Breast epithelium (tissue), 4 donors: ENCODE measurements at regions not wholly inside any gene's neighbourhood (a gene's known extent, or its start where the extent isn't known, plus 50 kb on each side); places are given as distances from the start of the nearest gene placed in this dataset.

Source experiments
- DNase-seq, 2 donors: peaks; one replicate each; pipeline ENCODE4 v3.0.0-alpha.2; 2019; ENCODE audit warnings: low spot score in 2 of 2
- H3K27ac ChIP-seq, 2 donors: fragments of 200-600 bp; sonication (generic) in 1 of 2; one replicate each; pipeline ENCODE4 v1.5.1; 2016 to 2019; ENCODE audit warnings: mild to moderate bottlenecking in 1 of 2
- H3K27me3 ChIP-seq, 2 donors: fragments of 200-600 bp; sonication (generic) in 1 of 2; one replicate each; pipeline versions ENCODE4 v1.5.1 to v1.6.0; 2017 to 2019; ENCODE audit warnings: control low read depth in 1 of 2, mild to moderate bottlenecking in 1 of 2
- H3K36me3 ChIP-seq: fragments of 200-600 bp; one replicate; pipeline ENCODE4 v1.5.1; 2019
- H3K4me1 ChIP-seq, 2 donors: fragments of 200-600 bp; sonication (generic); one replicate each; pipeline ENCODE4 v1.5.1; 2016 to 2019; ENCODE audit warnings: control low read depth in 1 of 2
- H3K4me3 ChIP-seq, 3 donors: fragments of 200-600 bp; sonication (generic); 1 replicate in 2 of 3; 2 replicates in 1 of 3; pipeline ENCODE4 v1.5.1; 2016 to 2019; ENCODE audit warnings: mild to moderate bottlenecking in 3 of 3, moderate library complexity in 2 of 3
- H3K9me3 ChIP-seq, 2 donors: fragments of 200-600 bp; sonication (generic) in 1 of 2; one replicate each; pipeline ENCODE4 v1.5.1; 2016 to 2019; ENCODE audit warnings: control low read depth in 1 of 2
- POLR2A ChIP-seq: fragments of 450-650 bp; IDR thresholded peaks from one replicate; pipeline ENCODE4 v1.6.1; 2016; ENCODE audit warnings: antibody characterized with exemption, mild to moderate bottlenecking, moderate library complexity
- POLR2AphosphoS5 ChIP-seq, 3 donors: sonication (generic); formaldehyde crosslinking; IDR thresholded peaks; one replicate each; pipeline ENCODE4 v1.6.1; 2017; ENCODE audit warnings: antibody characterized with exemption in 3 of 3
- intact Hi-C: fragments of 100-400 bp; cut with DNase I; formaldehyde crosslinking; loops from one replicate; pipeline ENCODE4 v1.15.1; 2023; ENCODE audit warnings: low total_unique reads
- TF ChIP-seq, protein P1 (sequence below), 3 donors: fragments of 450-650 bp; IDR thresholded peaks; one replicate each; pipeline ENCODE4 v1.5.1; 2016 to 2017; ENCODE audit warnings: antibody characterized with exemption in 3 of 3, mild to moderate bottlenecking in 3 of 3, moderate library complexity in 3 of 3

- Histone ChIP-seq H3K27me3 (no peaks in the 10 kb centered on the region), H3K36me3 (no peaks in the 10 kb centered on the region), H3K9me3 (no peaks in the 10 kb centered on the region), H3K4me3 (no peak overlapping the region), H3K27ac (no peak overlapping the region), H3K4me1 (no peaks in the 10 kb centered on the region)
- no peak for DNase-seq
- intact Hi-C loops, result no loop called here
- TF ChIP-seq POLR2A (no peak), POLR2AphosphoS5 (IDR thresholded peaks at IDR 0.05) (no peak)
- TF ChIP-seq, protein P1, sequence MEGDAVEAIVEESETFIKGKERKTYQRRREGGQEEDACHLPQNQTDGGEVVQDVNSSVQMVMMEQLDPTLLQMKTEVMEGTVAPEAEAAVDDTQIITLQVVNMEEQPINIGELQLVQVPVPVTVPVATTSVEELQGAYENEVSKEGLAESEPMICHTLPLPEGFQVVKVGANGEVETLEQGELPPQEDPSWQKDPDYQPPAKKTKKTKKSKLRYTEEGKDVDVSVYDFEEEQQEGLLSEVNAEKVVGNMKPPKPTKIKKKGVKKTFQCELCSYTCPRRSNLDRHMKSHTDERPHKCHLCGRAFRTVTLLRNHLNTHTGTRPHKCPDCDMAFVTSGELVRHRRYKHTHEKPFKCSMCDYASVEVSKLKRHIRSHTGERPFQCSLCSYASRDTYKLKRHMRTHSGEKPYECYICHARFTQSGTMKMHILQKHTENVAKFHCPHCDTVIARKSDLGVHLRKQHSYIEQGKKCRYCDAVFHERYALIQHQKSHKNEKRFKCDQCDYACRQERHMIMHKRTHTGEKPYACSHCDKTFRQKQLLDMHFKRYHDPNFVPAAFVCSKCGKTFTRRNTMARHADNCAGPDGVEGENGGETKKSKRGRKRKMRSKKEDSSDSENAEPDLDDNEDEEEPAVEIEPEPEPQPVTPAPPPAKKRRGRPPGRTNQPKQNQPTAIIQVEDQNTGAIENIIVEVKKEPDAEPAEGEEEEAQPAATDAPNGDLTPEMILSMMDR (IDR thresholded peaks at IDR 0.05), result no peak
Observed at GRCh38 chr11:129720156-129720555, 95.5 kb upstream of the TMEM45B start.

DNA sequence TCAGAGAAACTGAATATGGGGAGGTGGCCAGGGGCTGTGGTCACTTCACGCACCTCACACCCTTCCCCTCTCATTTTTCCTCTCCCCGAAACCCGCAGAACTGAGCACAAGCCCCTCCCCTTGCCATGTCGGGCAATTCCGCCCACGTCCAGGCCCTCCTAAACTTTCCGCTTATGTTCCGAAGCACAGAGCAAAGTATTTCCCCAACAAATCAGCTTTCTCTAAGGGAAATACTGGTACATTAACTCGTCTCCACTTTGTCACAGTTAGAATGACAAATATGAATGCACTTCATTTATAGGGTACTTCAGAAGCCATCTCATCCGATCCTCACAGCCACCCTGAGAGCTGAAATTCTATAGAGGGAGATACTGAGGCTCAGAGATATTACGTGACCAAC is 94.7 kb upstream of the TMEM45B start:
- Histone ChIP-seq H3K27ac (no peak overlapping the region), H3K4me3 (no peak overlapping the region), H3K4me1 (no peaks in the 10 kb centered on the region), H3K27me3 (no peaks in the 10 kb centered on the region), H3K36me3 (no peaks in the 10 kb centered on the region), H3K9me3 (no peaks in the 10 kb centered on the region)
- intact Hi-C loops, result no loop called here
- TF ChIP-seq, protein P1 (IDR thresholded peaks at IDR 0.05), result no peak
- TF ChIP-seq POLR2AphosphoS5 (IDR thresholded peaks at IDR 0.05) (no peak), POLR2A (no peak)
- peak in 1 of 2 donors; percentile 12 for DNase-seq

- no peak for DNase-seq
Observed at GRCh38 chr11:129721685-129722084, 94.0 kb upstream of the TMEM45B start.

GRCh38 chr11:129722529-129722928 is 93.1 kb upstream of the TMEM45B start:
- intact Hi-C loops, result no loop called here
- TF ChIP-seq, protein P1 (IDR thresholded peaks at IDR 0.05), result no peak
- no peak for TF ChIP-seq POLR2A
- no peak for TF ChIP-seq POLR2AphosphoS5 (IDR thresholded peaks at IDR 0.05)
- no peaks in the 10 kb centered on the region for H3K36me3 ChIP-seq

More at GRCh38 chr11:129721685-129722084, 94.0 kb upstream of the TMEM45B start:
- intact Hi-C loops, result no loop called here
- no peak overlapping the region for H3K4me3 ChIP-seq
- no peaks in the 10 kb centered on the region for H3K27me3 ChIP-seq
- no peaks in the 10 kb centered on the region for H3K9me3 ChIP-seq
- no peak overlapping the region for H3K27ac ChIP-seq
- TF ChIP-seq, protein P1 (IDR thresholded peaks at IDR 0.05), result no peak
- TF ChIP-seq POLR2A (no peak), POLR2AphosphoS5 (IDR thresholded peaks at IDR 0.05) (no peak)
- no peaks in the 10 kb centered on the region for H3K36me3 ChIP-seq
- no peaks in the 10 kb centered on the region for H3K4me1 ChIP-seq

GRCh38 chr11:129723146-129723760 is 92.4 kb upstream of the TMEM45B start:
- no peaks in the 10 kb centered on the region for H3K27me3 ChIP-seq
- DNase-seq, result no peak
- no peak overlapping the region for H3K4me3 ChIP-seq
- TF ChIP-seq POLR2AphosphoS5 (IDR thresholded peaks at IDR 0.05), result no peak
- no peak overlapping the region for H3K27ac ChIP-seq
- H3K9me3 ChIP-seq, result no peaks in the 10 kb centered on the region
- H3K36me3 ChIP-seq, result no peaks in the 10 kb centered on the region
- no peaks in the 10 kb centered on the region for H3K4me1 ChIP-seq
- intact Hi-C loops, result no loop called here

More at GRCh38 chr11:129722529-129722928, 93.1 kb upstream of the TMEM45B start:
- DNase-seq, result no peak
- H3K9me3 ChIP-seq, result no peaks in the 10 kb centered on the region
- H3K27me3 ChIP-seq, result no peaks in the 10 kb centered on the region
- H3K27ac ChIP-seq, result no peak overlapping the region
- no peak overlapping the region for H3K4me3 ChIP-seq
- no peaks in the 10 kb centered on the region for H3K4me1 ChIP-seq

DNA sequence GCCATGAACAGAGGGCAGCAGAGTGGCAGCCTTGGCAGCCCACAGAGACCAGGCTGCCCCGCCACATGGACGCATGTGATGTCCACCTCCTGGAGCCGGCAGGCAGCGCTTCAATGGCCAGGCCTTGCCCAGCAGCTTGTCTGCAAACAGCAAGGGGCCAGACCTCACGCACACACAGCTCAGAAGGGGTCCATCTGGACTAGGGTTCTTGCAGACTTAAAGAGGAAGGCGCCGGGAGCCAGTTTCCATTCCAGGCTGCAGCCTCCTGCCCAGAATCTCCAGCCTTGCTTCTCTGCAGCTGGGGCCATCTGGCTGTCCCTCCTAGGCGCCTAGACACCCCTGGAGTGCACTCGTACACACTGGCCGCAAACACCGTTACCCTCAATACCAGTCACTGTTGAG is 91.9 kb upstream of the TMEM45B start:
- peak in 1 of 2 donors; percentile 43 for DNase-seq
- H3K9me3 ChIP-seq, result no peaks in the 10 kb centered on the region
- no peaks in the 10 kb centered on the region for H3K36me3 ChIP-seq
- no peak overlapping the region for H3K4me3 ChIP-seq
- H3K4me1 ChIP-seq, result no peaks in the 10 kb centered on the region
- TF ChIP-seq POLR2AphosphoS5 (IDR thresholded peaks at IDR 0.05) (no peak), POLR2A (no peak)
- TF ChIP-seq, protein P1 (IDR thresholded peaks at IDR 0.05), result no peak
- no peaks in the 10 kb centered on the region for H3K27me3 ChIP-seq
- H3K27ac ChIP-seq, result no peak overlapping the region
- intact Hi-C loops, result no loop called here
